GM12878 (cell line): ENCODE measurements at regions not wholly inside any gene's neighbourhood (a gene's known extent, or its start where the extent isn't known, plus 50 kb on each side); places are given as distances from the start of the nearest gene placed in this dataset.

Experiments used
- ATAC-seq: fragments of 200-7000 bp; cut with Tn5 transposase; 3 replicates; pipeline ENCODE4 v1.9.1; 2020; ENCODE audit warnings: mild to moderate bottlenecking, moderate library complexity
- BruUV-seq: library from RNA; stranded (reverse); fragments of 400-500 nt; replicated peaks from 2 replicates; lab custom pipeline; 2021; lab: Mats Ljungman, UMichigan
- CTCF ChIA-PET: fragments of 300-600 bp; sonication (Branson Sonifier 250); formaldehyde crosslinking; extraction: SDS; loops from one replicate; lab custom pipeline; 2021; ENCODE audit warnings: inconsistent platforms; lab: Yijun Ruan, JAX
- POLR2A ChIA-PET: fragments of 350-600 bp; formaldehyde crosslinking; extraction: SDS; loops from one replicate; lab custom pipeline; 2021; ENCODE audit warnings: inconsistent platforms; lab: Charles Lee
- RAD21 ChIA-PET: fragments of 300-600 bp; sonication (Branson Sonifier 250); formaldehyde crosslinking; loops from one replicate; lab custom pipeline; 2023; ENCODE audit warnings: antibody characterized with exemption; ENCODE audit not compliant: unreplicated experiment; lab: Charles Lee
- SMC1A ChIA-PET: fragments of 300-600 bp; sonication (Branson Sonifier 250); formaldehyde crosslinking; loops from one replicate; lab custom pipeline; 2023; ENCODE audit not compliant: unreplicated experiment, uncharacterized antibody; lab: Charles Lee
- DNase-seq: peaks from one replicate; pipeline ENCODE4 v3.0.0-alpha.2; 2011; ENCODE audit warnings: low read depth, low spot score
- FAIRE-seq: peaks from 3 replicates; lab custom pipeline; 2011; peaks lifted over from hg19 to GRCh38; lab: Jason Lieb, UNC
- H2AFZ ChIP-seq: 2 replicates; pipeline ENCODE4 v1.6.0; 2011; ENCODE audit warnings: low read depth, low read length, control low read depth; ENCODE audit not compliant: control insufficient read depth
- H3K27ac ChIP-seq: 2 replicates; pipeline ENCODE4 v1.5.1; 2011; ENCODE audit warnings: control low read depth; ENCODE audit not compliant: control insufficient read depth, insufficient read depth
- H3K27me3 ChIP-seq, 2 experiments: replicated peaks in 1 of 2; 2 replicates each; pipeline versions ENCODE4 v1.6.0 to v1.6.1; 2011; ENCODE audit warnings: low read length in 1 of 2; ENCODE audit not compliant: control insufficient read depth in 2 of 2, insufficient read depth in 2 of 2
- H3K36me3 ChIP-seq, 2 experiments: 2 replicates each; pipeline ENCODE4 v1.5.1; 2011; ENCODE audit warnings: low read length in 1 of 2; ENCODE audit not compliant: control insufficient read depth in 2 of 2, insufficient read depth in 2 of 2
- H3K4me1 ChIP-seq: 2 replicates; pipeline ENCODE4 v1.6.1; 2011; ENCODE audit warnings: mild to moderate bottlenecking, low read length, moderate library complexity, mixed read lengths; ENCODE audit not compliant: control insufficient read depth, insufficient read depth
- H3K4me2 ChIP-seq: 2 replicates; pipeline ENCODE4 v1.6.0; 2011; ENCODE audit warnings: control low read depth; ENCODE audit not compliant: control insufficient read depth, insufficient read depth
- H3K4me3 ChIP-seq: fragments of 200-600 bp; sonication (generic); 2 replicates; pipeline ENCODE4 v1.5.1; 2016
- H3K79me2 ChIP-seq: 2 replicates; pipeline ENCODE4 v1.6.0; 2011; ENCODE audit warnings: low read length; ENCODE audit not compliant: control insufficient read depth, insufficient read depth
- H3K9ac ChIP-seq: 2 replicates; pipeline ENCODE4 v1.8.0; 2011; ENCODE audit warnings: low read length, control low read depth, mixed read lengths; ENCODE audit not compliant: control insufficient read depth, insufficient read depth
- H3K9me3 ChIP-seq: replicated peaks from 3 replicates; pipeline ENCODE4 v1.5.1; 2011; ENCODE audit warnings: mild to moderate bottlenecking, low read length; ENCODE audit not compliant: control insufficient read depth, insufficient read depth
- H4K20me1 ChIP-seq: 2 replicates; pipeline ENCODE4 v1.6.0; 2011; ENCODE audit not compliant: control insufficient read depth, insufficient read depth
- ATF7 ChIP-seq: fragments of 450-650 bp; IDR thresholded peaks from 2 replicates; pipeline ENCODE4 v1.6.1; 2016; ENCODE audit warnings: low read depth, mild to moderate bottlenecking
- ETV6 ChIP-seq, 2 experiments: fragments of 450-650 bp in 1 of 2; IDR thresholded peaks in 1 of 2; conservative IDR thresholded peaks in 1 of 2; 2 replicates each; pipeline ENCODE4 v1.6.1; 2014; ENCODE audit warnings: antibody characterized with exemption in 1 of 2, borderline replicate concordance in 1 of 2, low read depth in 1 of 2, mild to moderate bottlenecking in 1 of 2, moderate library complexity in 1 of 2
- GABPA ChIP-seq: IDR thresholded peaks from 2 replicates; pipeline ENCODE4 v1.6.1; 2014; ENCODE audit warnings: antibody characterized with exemption, low read depth, mild to moderate bottlenecking, inconsistent platforms
- JUND ChIP-seq: IDR thresholded peaks from 2 replicates; pipeline ENCODE4 v1.6.1; 2012; ENCODE audit warnings: low read depth, mild to moderate bottlenecking, low read length, improper control_type of control experiment, moderate library complexity
- MEF2A ChIP-seq: IDR thresholded peaks from 2 replicates; pipeline ENCODE4 v1.6.1; 2011; ENCODE audit warnings: low read depth, mild to moderate bottlenecking, low read length, moderate library complexity; ENCODE audit not compliant: insufficient read depth
- MXI1 ChIP-seq: fragments of 150-350 bp; IDR thresholded peaks from 2 replicates; pipeline ENCODE4 v1.6.1; 2011; ENCODE audit warnings: low read depth, mild to moderate bottlenecking, inconsistent platforms, low read length, improper control_type of control experiment
- NFIC ChIP-seq: IDR thresholded peaks from 2 replicates; pipeline ENCODE4 v1.6.1; 2012; ENCODE audit warnings: low read depth, mild to moderate bottlenecking, inconsistent platforms, low read length, moderate library complexity
- NR2F1 ChIP-seq: fragments of 450-650 bp; conservative IDR thresholded peaks from 2 replicates; pipeline ENCODE4 v1.6.1; 2017; ENCODE audit warnings: mild to moderate bottlenecking
- POLR2AphosphoS5 ChIP-seq: IDR thresholded peaks from 2 replicates; pipeline ENCODE4 v1.6.1; 2011; ENCODE audit warnings: mild to moderate bottlenecking, low read length, inconsistent platforms
- PRDM15 ChIP-seq: fragments of 450-650 bp; formaldehyde crosslinking; IDR thresholded peaks from 2 replicates; pipeline ENCODE4 v1.4.0; 2020; ENCODE audit warnings: mild to moderate bottlenecking, moderate library complexity
- RELA ChIP-seq: fragments of 450-650 bp; IDR thresholded peaks from 2 replicates; pipeline ENCODE4 v1.8.0; 2014; ENCODE audit warnings: borderline replicate concordance; ENCODE audit not compliant: partially characterized antibody
- RELB ChIP-seq: fragments of 450-650 bp; IDR thresholded peaks from 2 replicates; pipeline ENCODE4 v1.6.1; 2017; ENCODE audit warnings: low read depth, mild to moderate bottlenecking, moderate library complexity
- SUZ12 ChIP-seq: fragments of 200-600 bp; sonication (generic); IDR thresholded peaks from one replicate; pipeline ENCODE4 v1.6.1; 2018; ENCODE audit warnings: antibody characterized with exemption, mild to moderate bottlenecking; ENCODE audit not compliant: unreplicated experiment
- TAF1 ChIP-seq: IDR thresholded peaks from 2 replicates; pipeline ENCODE4 v1.6.1; 2011; ENCODE audit warnings: mild to moderate bottlenecking, low read depth, low read length, borderline replicate concordance
- ZBTB4 ChIP-seq: fragments of 450-650 bp; formaldehyde crosslinking; IDR thresholded peaks from 2 replicates; pipeline ENCODE4 v1.4.0; 2022; ENCODE audit warnings: mild to moderate bottlenecking, moderate library complexity
- WGBS: methylation state at CpG from one replicate; pipeline ENCODE4 v1.1.6; 2016; ENCODE audit warnings: low lambda C conversion rate; ENCODE audit not compliant: insufficient replicate concordance, insufficient coverage; ENCODE audit errors: missing lambda C conversion rate; 5-methylcytosine and 5-hydroxymethylcytosine counted together
- in situ Hi-C: fragments of 300-500 bp; cut with MboI; formaldehyde crosslinking; loops from 9 replicates; pipeline ENCODE4 v1.14.3; 2018; ENCODE audit warnings: mixed read lengths
- intact Hi-C: fragments of 100-400 bp; cut with micrococcal nuclease; formaldehyde crosslinking; loops from one replicate; pipeline ENCODE4 v1.14.2; 2022; ENCODE audit not compliant: unreplicated experiment

- no peak for TF ChIP-seq NR2F1
- TF ChIP-seq ETV6 (conservative IDR thresholded peaks at IDR 0.05 in 1 of 2, IDR thresholded peaks at IDR 0.05 in 1 of 2; ENCODE audit: borderline replicate concordance in 1 of 2, low read depth in 1 of 2), result no peak
- TF ChIP-seq GABPA, result no peak
- TF ChIP-seq RELA, result no peak
- no peak for TF ChIP-seq MEF2A
- TF ChIP-seq JUND, result no peak
- no peak for TF ChIP-seq TAF1
- TF ChIP-seq RELB, result no peak
- TF ChIP-seq ATF7, result no peak
- TF ChIP-seq POLR2AphosphoS5, result no peak
- TF ChIP-seq NFIC, result no peak
Measured at GRCh38 chr11:72493426-72494108, 59.2 kb upstream of the CLPB start (continued).

- Histone ChIP-seq H3K36me3 (no peaks in the 10 kb centered on the region), H3K4me1 (no peaks in the 10 kb centered on the region), H3K27ac (no peak overlapping the region), H4K20me1 (no peaks in the 10 kb centered on the region), H3K4me3 (no peak overlapping the region), H3K27me3 (peaks cover 0 to 2% of the 10 kb centered on the region in 2 experiments; a peak in 2 of 4 replicates), H2AFZ (no peak overlapping the region), H3K9me3 (no peaks in the 10 kb centered on the region), H3K79me2 (no peaks in the 10 kb centered on the region), H3K9ac (no peak overlapping the region), H3K4me2 (no peak overlapping the region)
- WGBS, result 56% methylated on average over 2 of the region's 2 CpGs
- CTCF ChIA-PET, result interaction anchor here (0.7 kb wide), 1 partner anchor 20 kb away, joined by 3 read pairs; no protein-coding TSS in a partner anchor
- intact Hi-C loops (no loop called here), in situ Hi-C loops (no loop called here)
- RAD21 ChIA-PET, result no interaction called here
- no peak for FAIRE-seq
- no peak for ATAC-seq
- POLR2A ChIA-PET, result no interaction called here
- no peak for DNase-seq
- SMC1A ChIA-PET, result no interaction called here
- no TSS peak for BruUV-seq
- no peak for TF ChIP-seq SUZ12
- TF ChIP-seq PRDM15, result no peak
- no peak for TF ChIP-seq ZBTB4 (CRISPR knock-in tag)
- TF ChIP-seq MXI1, result no peak
Measured at GRCh38 chr11:72491001-72491400, 56.7 kb upstream of the CLPB start.
